Kidney (tissue), 13 donors: ENCODE measurements at regions not wholly inside any gene's neighbourhood (a gene's known extent, or its start where the extent isn't known, plus 50 kb on each side); places are given as distances from the start of the nearest gene placed in this dataset.

Experiments
- DNase-seq, 5 donors: peaks; one replicate each; pipeline ENCODE4 v3.0.0-alpha.2; 2013 to 2020
- FAIRE-seq: peaks from 2 replicates; lab custom pipeline; 2012; peaks lifted over from hg19 to GRCh38; lab: Jason Lieb, UNC
- H3K27ac ChIP-seq, 2 donors: one replicate each; pipeline ENCODE4 v1.7.0; 2013; ENCODE audit warnings: low read depth in 2 of 2, low read length in 2 of 2, inconsistent platforms in 1 of 2
- H3K27me3 ChIP-seq: one replicate; pipeline ENCODE4 v1.7.1; 2013; ENCODE audit warnings: low read length, inconsistent platforms; ENCODE audit not compliant: control insufficient read depth, insufficient read depth
- H3K36me3 ChIP-seq, 3 donors: one replicate each; pipeline versions ENCODE4 v1.7.0 to v1.7.1; 2013; ENCODE audit warnings: low read length in 3 of 3, control low read depth in 1 of 3, inconsistent platforms in 1 of 3; ENCODE audit not compliant: insufficient read depth in 3 of 3, control insufficient read depth in 2 of 3
- H3K4me1 ChIP-seq, 3 donors: one replicate each; pipeline versions ENCODE4 v1.7.0 to v1.7.1; 2013; ENCODE audit warnings: low read length in 3 of 3, inconsistent platforms in 1 of 3, low read depth in 1 of 3; ENCODE audit not compliant: control insufficient read depth in 2 of 3, insufficient read depth in 2 of 3
- H3K4me3 ChIP-seq, 3 donors: one replicate each; pipeline versions ENCODE4 v1.7.0 to v1.8.1; 2013; ENCODE audit warnings: low read length in 3 of 3, control low read depth in 1 of 3, inconsistent platforms in 1 of 3
- H3K9ac ChIP-seq, 3 donors: one replicate each; pipeline versions ENCODE4 v1.7.0 to v1.7.1; 2013; ENCODE audit warnings: low read length in 3 of 3, control low read depth in 1 of 3, inconsistent platforms in 1 of 3
- H3K9me3 ChIP-seq, 3 donors: one replicate each; pipeline versions ENCODE4 v1.7.0 to v1.7.1; 2013; ENCODE audit warnings: low read length in 3 of 3, control low read depth in 1 of 3, inconsistent platforms in 1 of 3; ENCODE audit not compliant: control insufficient read depth in 2 of 3, insufficient read depth in 1 of 3
- intact Hi-C: fragments of 100-400 bp; cut with DNase I; formaldehyde crosslinking; loops from one replicate; pipeline ENCODE4 v1.11.1; 2022
- TF ChIP-seq, protein P1 (sequence below): IDR thresholded peaks from 3 replicates; pipeline ENCODE4 v1.5.1; 2012; ENCODE audit warnings: mild to moderate bottlenecking, moderate library complexity, borderline replicate concordance; ENCODE audit not compliant: insufficient read depth; ENCODE audit errors: extremely low read depth
- donor health status: control.
- donor health status: control.
- donor health status: control.
- donor health status: control.
- donor health status: control.
- donor health status: DM: yes; HTN: yes; CAD: no.
- donor health status: Normal renal cell carcinoma (clear cell type).

DNA sequence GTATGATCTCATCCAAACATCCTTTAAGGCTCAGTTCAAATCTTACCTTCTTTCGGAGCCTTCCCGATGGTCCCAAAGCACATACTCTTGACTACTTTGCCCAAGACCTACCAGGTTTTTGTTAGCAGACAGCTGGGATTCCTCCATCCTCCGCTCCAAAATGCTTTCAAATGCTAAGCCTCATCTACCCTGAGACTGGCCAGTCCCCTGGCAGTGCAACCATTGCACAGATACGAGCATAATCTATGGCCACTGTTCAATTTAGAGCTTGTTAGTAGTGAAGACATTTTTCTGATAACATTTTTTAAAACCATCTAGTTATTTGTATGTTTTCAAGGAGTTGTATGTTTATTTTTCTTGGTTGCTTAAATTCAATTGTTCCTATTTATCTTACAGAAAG is 264.4 kb upstream of the NR2F2 start:
- TF ChIP-seq, protein P1, sequence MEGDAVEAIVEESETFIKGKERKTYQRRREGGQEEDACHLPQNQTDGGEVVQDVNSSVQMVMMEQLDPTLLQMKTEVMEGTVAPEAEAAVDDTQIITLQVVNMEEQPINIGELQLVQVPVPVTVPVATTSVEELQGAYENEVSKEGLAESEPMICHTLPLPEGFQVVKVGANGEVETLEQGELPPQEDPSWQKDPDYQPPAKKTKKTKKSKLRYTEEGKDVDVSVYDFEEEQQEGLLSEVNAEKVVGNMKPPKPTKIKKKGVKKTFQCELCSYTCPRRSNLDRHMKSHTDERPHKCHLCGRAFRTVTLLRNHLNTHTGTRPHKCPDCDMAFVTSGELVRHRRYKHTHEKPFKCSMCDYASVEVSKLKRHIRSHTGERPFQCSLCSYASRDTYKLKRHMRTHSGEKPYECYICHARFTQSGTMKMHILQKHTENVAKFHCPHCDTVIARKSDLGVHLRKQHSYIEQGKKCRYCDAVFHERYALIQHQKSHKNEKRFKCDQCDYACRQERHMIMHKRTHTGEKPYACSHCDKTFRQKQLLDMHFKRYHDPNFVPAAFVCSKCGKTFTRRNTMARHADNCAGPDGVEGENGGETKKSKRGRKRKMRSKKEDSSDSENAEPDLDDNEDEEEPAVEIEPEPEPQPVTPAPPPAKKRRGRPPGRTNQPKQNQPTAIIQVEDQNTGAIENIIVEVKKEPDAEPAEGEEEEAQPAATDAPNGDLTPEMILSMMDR: no peak
- Histone ChIP-seq H3K4me1 (no peaks in the 10 kb centered on the region), H3K9ac (no peak overlapping the region), H3K27ac (no peak overlapping the region), H3K9me3 (no peaks in the 10 kb centered on the region), H3K36me3 (no peaks in the 10 kb centered on the region), H3K27me3 (no peaks in the 10 kb centered on the region), H3K4me3 (no peak overlapping the region)
- intact Hi-C loops: no loop called here
- DNase-seq (peak in 1 of 5 donors; percentile 30), FAIRE-seq (no peak)

GRCh38 chr15:96066852-96067495 is 263.5 kb upstream of the NR2F2 start:
- Histone ChIP-seq H3K4me1 (no peaks in the 10 kb centered on the region), H3K27me3 (no peaks in the 10 kb centered on the region), H3K9me3 (no peaks in the 10 kb centered on the region), H3K4me3 (no peak overlapping the region), H3K36me3 (no peaks in the 10 kb centered on the region), H3K9ac (no peak overlapping the region), H3K27ac (no peak overlapping the region)
- FAIRE-seq: peak; percentile 29
- DNase-seq: peak in 1 of 5 donors; percentile 33
- intact Hi-C loops: no loop called here
- TF ChIP-seq, protein P1: no peak

GRCh38 chr15:96067677-96068076 is 262.8 kb upstream of the NR2F2 start:
- H3K27ac ChIP-seq: no peak overlapping the region
- DNase-seq (no peak), FAIRE-seq (no peak)
- no peaks in the 10 kb centered on the region for H3K9me3 ChIP-seq
- H3K4me3 ChIP-seq: no peak overlapping the region
- H3K4me1 ChIP-seq: no peaks in the 10 kb centered on the region
- no peak overlapping the region for H3K9ac ChIP-seq
- no peaks in the 10 kb centered on the region for H3K36me3 ChIP-seq
- H3K27me3 ChIP-seq: no peaks in the 10 kb centered on the region
- TF ChIP-seq, protein P1: no peak
- intact Hi-C loops: no loop called here

GRCh38 chr15:96068897-96069296 is 261.6 kb upstream of the NR2F2 start:
- H3K9me3 ChIP-seq: no peaks in the 10 kb centered on the region
- intact Hi-C loops: no loop called here
- no peak overlapping the region for H3K9ac ChIP-seq
- no peak overlapping the region for H3K4me3 ChIP-seq
- H3K36me3 ChIP-seq: no peaks in the 10 kb centered on the region
- H3K27me3 ChIP-seq: no peaks in the 10 kb centered on the region
- no peak overlapping the region for H3K27ac ChIP-seq
- TF ChIP-seq, protein P1: no peak
- FAIRE-seq (no peak), DNase-seq (no peak)
- H3K4me1 ChIP-seq: no peaks in the 10 kb centered on the region
